ENCODE measurements at regions not wholly inside any gene's neighbourhood (a gene's known extent, or its start where the extent isn't known, plus 50 kb on each side); places are given as distances from the start of the nearest gene placed in this dataset.

DNA sequence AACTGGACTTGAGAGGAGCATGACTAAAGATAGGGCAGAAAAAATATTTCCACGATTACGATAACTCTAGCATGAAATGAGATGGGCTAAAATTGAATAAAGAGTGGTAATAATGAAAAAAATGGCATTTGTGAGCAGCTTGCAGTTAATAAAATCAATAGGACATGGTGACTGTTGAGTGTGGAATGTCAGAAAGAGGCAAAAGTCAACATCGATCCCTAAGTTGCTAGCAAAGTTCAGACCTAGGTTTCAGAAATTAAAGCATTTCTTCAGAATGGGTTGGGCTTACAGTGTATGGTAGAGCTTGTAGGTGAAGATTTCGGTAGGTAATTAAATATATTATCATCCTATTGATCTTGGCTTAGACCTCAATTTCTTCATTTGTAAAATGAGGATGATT lies 656.7 kb upstream of the NRG3 start:
- DNase-seq (no peak), ATAC-seq (ENCODE audit: low read depth) (no peak)
- Histone ChIP-seq H2BK20ac (ENCODE audit: low read depth, low read length) (no peak overlapping the region), H3K4me3 (ENCODE audit: insufficient read depth, low read depth, low read length) (no peak overlapping the region), H3K4me2 (ENCODE audit: low read depth, low read length) (no peak overlapping the region), H3K14ac (replicated peaks; ENCODE audit: low read depth, low read length) (no peak overlapping the region), H2BK5ac (ENCODE audit: low read depth, low read length, poor library complexity, severe bottlenecking) (no peak overlapping the region), H3K79me1 (ENCODE audit: low read depth in 1 of 2, low read length in 2 of 2) (no peaks in the 10 kb centered on the region), H3K27ac (ENCODE audit: insufficient read depth, low read length) (no peak overlapping the region), H3K18ac (ENCODE audit: low read depth, low read length) (no peak overlapping the region), H3K56ac (ENCODE audit: extremely low read depth, insufficient read depth, low read length) (no peak overlapping the region), H3K4me1 (ENCODE audit: control insufficient read depth, insufficient read depth, low read length) (no peaks in the 10 kb centered on the region), H2AK9ac (replicated peaks; ENCODE audit: low read depth, low read length, poor library complexity) (no peak overlapping the region), H4K91ac (ENCODE audit: insufficient read depth, low read depth, low read length) (no peak overlapping the region), H3K4ac (ENCODE audit: low read depth, low read length) (no peak overlapping the region), H3K27me3 (ENCODE audit: control insufficient read depth, insufficient read depth, low read length) (no peaks in the 10 kb centered on the region), H3K36me3 (ENCODE audit: control insufficient read depth, insufficient read depth, low read length) (no peaks in the 10 kb centered on the region), H4K20me1 (ENCODE audit: insufficient read depth, low read length) (no peaks in the 10 kb centered on the region), H3K9me3 (ENCODE audit: control insufficient read depth, insufficient read depth, low read length) (peaks cover 6% of the 10 kb centered on the region; the same call in 1 of the 2 replicates), H2AK5ac (ENCODE audit: low read depth, low read length) (no peak overlapping the region), H2BK120ac (ENCODE audit: low read depth, low read length) (no peak overlapping the region), H3K23ac (ENCODE audit: low read depth, low read length) (no peak overlapping the region), H4K8ac (ENCODE audit: low read depth in 2 of 2, low read length in 2 of 2) (no peak overlapping the region), H4K5ac (ENCODE audit: low read depth, low read length) (no peak overlapping the region), H3K9ac (ENCODE audit: low read depth, low read length) (no peak overlapping the region), H2BK15ac (ENCODE audit: low read depth, low read length) (no peak overlapping the region), H3K9me1 (ENCODE audit: insufficient read depth, low read length) (no peaks in the 10 kb centered on the region), H2AFZ (replicated peaks; ENCODE audit: low read length, poor library complexity) (no peak overlapping the region)
- dilution Hi-C loops (cut with HindIII; ENCODE audit: low sequenced_read_pairs, unreplicated experiment) = no loop called here
- BruUV-seq (replicated peaks) = no TSS peak
- ChIA-PET CTCF (interaction anchor here (1.1 kb wide), 1 partner anchor 226 kb away, joined by 3 read pairs; no protein-coding TSS in a partner anchor), POLR2A (ENCODE audit: unreplicated experiment) (no interaction called here)
- intact Hi-C loops (cut with micrococcal nuclease) = no loop called here
- TF ChIP-seq, protein P1, sequence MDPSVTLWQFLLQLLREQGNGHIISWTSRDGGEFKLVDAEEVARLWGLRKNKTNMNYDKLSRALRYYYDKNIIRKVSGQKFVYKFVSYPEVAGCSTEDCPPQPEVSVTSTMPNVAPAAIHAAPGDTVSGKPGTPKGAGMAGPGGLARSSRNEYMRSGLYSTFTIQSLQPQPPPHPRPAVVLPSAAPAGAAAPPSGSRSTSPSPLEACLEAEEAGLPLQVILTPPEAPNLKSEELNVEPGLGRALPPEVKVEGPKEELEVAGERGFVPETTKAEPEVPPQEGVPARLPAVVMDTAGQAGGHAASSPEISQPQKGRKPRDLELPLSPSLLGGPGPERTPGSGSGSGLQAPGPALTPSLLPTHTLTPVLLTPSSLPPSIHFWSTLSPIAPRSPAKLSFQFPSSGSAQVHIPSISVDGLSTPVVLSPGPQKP (IDR thresholded peaks at IDR 0.05; ENCODE audit: borderline replicate concordance, low read depth, low read length) = no peak
- TF ChIP-seq, protein P2, sequence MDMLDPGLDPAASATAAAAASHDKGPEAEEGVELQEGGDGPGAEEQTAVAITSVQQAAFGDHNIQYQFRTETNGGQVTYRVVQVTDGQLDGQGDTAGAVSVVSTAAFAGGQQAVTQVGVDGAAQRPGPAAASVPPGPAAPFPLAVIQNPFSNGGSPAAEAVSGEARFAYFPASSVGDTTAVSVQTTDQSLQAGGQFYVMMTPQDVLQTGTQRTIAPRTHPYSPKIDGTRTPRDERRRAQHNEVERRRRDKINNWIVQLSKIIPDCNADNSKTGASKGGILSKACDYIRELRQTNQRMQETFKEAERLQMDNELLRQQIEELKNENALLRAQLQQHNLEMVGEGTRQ (IDR thresholded peaks at IDR 0.05; ENCODE audit: low read depth, low read length) = no peak
- TF ChIP-seq POLR2A (IDR thresholded peaks at IDR 0.05; ENCODE audit: low read depth, low read length) = no peak
- TF ChIP-seq CHD1 (IDR thresholded peaks at IDR 0.05; ENCODE audit: low read depth, low read length) = no peak
- TF ChIP-seq RCOR1 (IDR thresholded peaks at IDR 0.05; ENCODE audit: insufficient replicate concordance, low read length) = no peak
- TF ChIP-seq, protein P3, sequence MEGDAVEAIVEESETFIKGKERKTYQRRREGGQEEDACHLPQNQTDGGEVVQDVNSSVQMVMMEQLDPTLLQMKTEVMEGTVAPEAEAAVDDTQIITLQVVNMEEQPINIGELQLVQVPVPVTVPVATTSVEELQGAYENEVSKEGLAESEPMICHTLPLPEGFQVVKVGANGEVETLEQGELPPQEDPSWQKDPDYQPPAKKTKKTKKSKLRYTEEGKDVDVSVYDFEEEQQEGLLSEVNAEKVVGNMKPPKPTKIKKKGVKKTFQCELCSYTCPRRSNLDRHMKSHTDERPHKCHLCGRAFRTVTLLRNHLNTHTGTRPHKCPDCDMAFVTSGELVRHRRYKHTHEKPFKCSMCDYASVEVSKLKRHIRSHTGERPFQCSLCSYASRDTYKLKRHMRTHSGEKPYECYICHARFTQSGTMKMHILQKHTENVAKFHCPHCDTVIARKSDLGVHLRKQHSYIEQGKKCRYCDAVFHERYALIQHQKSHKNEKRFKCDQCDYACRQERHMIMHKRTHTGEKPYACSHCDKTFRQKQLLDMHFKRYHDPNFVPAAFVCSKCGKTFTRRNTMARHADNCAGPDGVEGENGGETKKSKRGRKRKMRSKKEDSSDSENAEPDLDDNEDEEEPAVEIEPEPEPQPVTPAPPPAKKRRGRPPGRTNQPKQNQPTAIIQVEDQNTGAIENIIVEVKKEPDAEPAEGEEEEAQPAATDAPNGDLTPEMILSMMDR (conservative IDR thresholded peaks at IDR 0.05; ENCODE audit: low read depth, low read length) = no peak
- TF ChIP-seq FOS (IDR thresholded peaks at IDR 0.05; ENCODE audit: low read depth, low read length) = no peak
- no peak for TF ChIP-seq RAD21 (IDR thresholded peaks at IDR 0.05; ENCODE audit: low read length)
- TF ChIP-seq BHLHE40 (IDR thresholded peaks at IDR 0.05; ENCODE audit: low read depth, low read length) = no peak
- no peak for TF ChIP-seq MAZ (IDR thresholded peaks at IDR 0.05; ENCODE audit: borderline replicate concordance, low read depth, low read length)
- no peak for TF ChIP-seq NFE2L2 (IDR thresholded peaks at IDR 0.05; ENCODE audit: low read depth, low read length)
- TF ChIP-seq CEBPB (IDR thresholded peaks at IDR 0.05; ENCODE audit: low read depth, low read length) = no peak
- TF ChIP-seq RFX5 (IDR thresholded peaks at IDR 0.05; ENCODE audit: low read depth, low read length) = no peak
- no peak for TF ChIP-seq MXI1 (IDR thresholded peaks at IDR 0.05; ENCODE audit: borderline replicate concordance, low read depth, low read length)
- TF ChIP-seq MAFK (IDR thresholded peaks at IDR 0.05; ENCODE audit: low read depth, low read length) = no peak
- no peak for TF ChIP-seq SMC3 (IDR thresholded peaks at IDR 0.05; ENCODE audit: low read depth, low read length)
- in situ Hi-C loops (cut with MboI; ENCODE audit: low sequenced_read_pairs) = no loop called here
- WGBS, 2 experiments (ENCODE audit: extremely low coverage in 2 of 2, insufficient read length in 1 of 2) = 90% methylated on average over 2 of the region's 4 CpGs; no CpG with 5 or more reads in 1 of the 2 experiments

Measured in IMR-90 (cell line).